K562 (cell line): ENCODE measurements at regions not wholly inside any gene's neighbourhood (a gene's known extent, or its start where the extent isn't known, plus 50 kb on each side); places are given as distances from the start of the nearest gene placed in this dataset.

ENCODE experiments used
- ASH1L ChIP-seq: fragments of 450-650 bp; IDR thresholded peaks from 2 replicates; pipeline ENCODE4 v1.6.1; 2018; ENCODE audit warnings: borderline replicate concordance, mild to moderate bottlenecking, low read depth; ENCODE audit not compliant: partially characterized antibody
- BRF1 ChIP-seq: IDR thresholded peaks from 3 replicates; pipeline ENCODE4 v1.6.1; 2011; ENCODE audit warnings: borderline replicate concordance, mild to moderate bottlenecking; ENCODE audit not compliant: insufficient read length; ENCODE audit errors: extremely low read depth
- CHD2 ChIP-seq: IDR thresholded peaks from 2 replicates; pipeline ENCODE4 v1.6.1; 2011; ENCODE audit warnings: low read depth, low read length
- CHD4 ChIP-seq: fragments of 200-600 bp; sonication (generic); IDR thresholded peaks from 3 replicates; pipeline ENCODE4 v1.6.1; 2012; ENCODE audit warnings: low read depth, mild to moderate bottlenecking, mixed read lengths, low read length, inconsistent platforms; ENCODE audit not compliant: insufficient read depth, insufficient replicate concordance, poor library complexity, severe bottlenecking
- GABPB1 ChIP-seq: sonication (generic); formaldehyde crosslinking; IDR thresholded peaks from 2 replicates; pipeline ENCODE4 v1.8.0; 2022; ENCODE audit warnings: mild to moderate bottlenecking, missing genetic modification reagents
- GABPB2 ChIP-seq: fragments of 250-450 bp; sonication (Bioruptor Pico); conservative IDR thresholded peaks from 2 replicates; pipeline ENCODE4 v1.5.1; 2021; ENCODE audit warnings: mild to moderate bottlenecking
- GTF2A2 ChIP-seq: IDR thresholded peaks from 2 replicates; pipeline ENCODE4 v1.6.1; 2016; ENCODE audit warnings: mild to moderate bottlenecking, missing genetic modification characterization, missing compliant biosample characterization
- HCFC1 ChIP-seq: IDR thresholded peaks from 2 replicates; pipeline ENCODE4 v1.6.1; 2012; ENCODE audit warnings: low read depth, low read length, improper control_type of control experiment
- NFIC ChIP-seq: fragments of 450-650 bp; IDR thresholded peaks from 2 replicates; pipeline ENCODE4 v1.6.1; 2017; ENCODE audit warnings: mild to moderate bottlenecking, inconsistent platforms
- NUFIP1 ChIP-seq: fragments of 450-650 bp; IDR thresholded peaks from 2 replicates; pipeline ENCODE4 v1.6.1; 2018; ENCODE audit not compliant: partially characterized antibody
- PHF8 ChIP-seq: fragments of 200-600 bp; sonication (generic); IDR thresholded peaks from 2 replicates; pipeline ENCODE4 v1.6.1; 2012; ENCODE audit warnings: mixed run types, mild to moderate bottlenecking, inconsistent platforms, low read length, moderate library complexity, borderline replicate concordance
- PHTF2 ChIP-seq: fragments of 250-450 bp; sonication (Bioruptor Pico); IDR thresholded peaks from 2 replicates; pipeline ENCODE4 v1.5.0; 2021; ENCODE audit warnings: mild to moderate bottlenecking
- PREB ChIP-seq: sonication (generic); formaldehyde crosslinking; IDR thresholded peaks from 2 replicates; pipeline ENCODE4 v1.8.1; 2023; ENCODE audit warnings: mild to moderate bottlenecking, missing genetic modification reagents
- RBM14 ChIP-seq: fragments of 200-400 bp; formaldehyde crosslinking; IDR thresholded peaks from 2 replicates; pipeline ENCODE4 v1.6.1; 2018; ENCODE audit warnings: low read depth, mild to moderate bottlenecking, low read length, moderate library complexity, borderline replicate concordance; ENCODE audit not compliant: insufficient read depth
- SPI1 ChIP-seq: IDR thresholded peaks from 2 replicates; pipeline ENCODE4 v1.6.1; 2011; ENCODE audit warnings: low read depth, low read length, control low read depth, borderline replicate concordance
- U2AF2 ChIP-seq: fragments of 200-400 bp; formaldehyde crosslinking; optimal IDR thresholded peaks from 2 replicates; pipeline ENCODE3; 2017; ENCODE audit warnings: low read depth, mild to moderate bottlenecking, low read length
- ZEB2 ChIP-seq: fragments of 450-650 bp; IDR thresholded peaks from 2 replicates; pipeline ENCODE4 v1.6.1; 2016
- ZNF140 ChIP-seq: fragments of 250-450 bp; sonication (Bioruptor Pico); IDR thresholded peaks from 2 replicates; pipeline ENCODE4 v1.8.0; 2021; ENCODE audit warnings: moderate library complexity, mild to moderate bottlenecking, inconsistent platforms
- TF ChIP-seq, protein P1 (sequence below): IDR thresholded peaks from 3 replicates; pipeline ENCODE4 v1.6.1; 2011; ENCODE audit warnings: borderline replicate concordance, mild to moderate bottlenecking; ENCODE audit not compliant: insufficient read length, insufficient read depth
- TF ChIP-seq, protein P2 (sequence below): fragments of 200-800 bp; sonication (Bioruptor generic); IDR thresholded peaks from 2 replicates; pipeline ENCODE4 v1.6.1; 2017; ENCODE audit warnings: missing genetic modification characterization, missing compliant biosample characterization
- TF ChIP-seq, protein P3 (sequence below): fragments of 450-650 bp; formaldehyde crosslinking; IDR thresholded peaks from 2 replicates; pipeline ENCODE4 v1.4.0; 2020; ENCODE audit warnings: mild to moderate bottlenecking, mixed read lengths

DNA sequence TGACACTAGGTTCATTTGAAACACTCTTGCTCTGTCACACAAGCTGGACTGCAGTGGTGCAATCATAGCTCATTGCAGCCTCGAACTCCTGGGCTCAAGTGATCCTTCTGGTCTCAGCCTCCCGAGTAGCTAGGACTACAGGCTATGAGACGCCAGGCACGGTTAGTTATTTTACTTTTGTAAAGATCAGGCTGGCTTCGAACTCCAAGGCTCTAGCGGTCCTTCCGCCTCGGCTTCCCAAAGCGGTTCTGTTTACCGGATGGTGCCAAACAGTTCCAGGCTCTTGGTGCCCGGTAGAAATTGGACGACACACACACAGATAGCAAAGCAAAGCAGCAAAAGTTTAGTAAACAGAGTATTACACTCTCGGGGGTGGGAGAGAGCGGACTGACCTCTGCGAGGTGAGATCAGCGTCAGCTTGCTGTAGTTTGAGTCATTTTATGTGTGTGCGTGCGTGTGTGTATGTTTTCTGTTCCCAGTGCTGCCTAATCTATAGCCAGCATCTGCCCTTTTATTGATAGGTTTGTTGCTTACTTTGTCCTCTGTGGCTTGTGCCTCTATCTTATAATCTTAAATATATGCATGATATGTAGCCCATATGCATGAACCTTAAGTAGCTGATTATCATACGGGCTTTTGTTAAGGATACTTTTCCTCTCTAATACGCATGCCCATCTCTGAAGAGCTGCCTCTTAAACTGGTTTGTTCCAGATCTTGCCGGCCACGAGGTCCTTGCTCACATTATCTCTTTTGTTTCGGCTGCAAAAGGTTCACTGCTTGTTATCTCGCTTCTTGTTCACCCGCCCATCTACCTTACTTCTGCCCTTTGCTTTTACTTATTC lies 75.2 kb downstream of the OR2B2 start (continued):
- TF ChIP-seq, protein P1, sequence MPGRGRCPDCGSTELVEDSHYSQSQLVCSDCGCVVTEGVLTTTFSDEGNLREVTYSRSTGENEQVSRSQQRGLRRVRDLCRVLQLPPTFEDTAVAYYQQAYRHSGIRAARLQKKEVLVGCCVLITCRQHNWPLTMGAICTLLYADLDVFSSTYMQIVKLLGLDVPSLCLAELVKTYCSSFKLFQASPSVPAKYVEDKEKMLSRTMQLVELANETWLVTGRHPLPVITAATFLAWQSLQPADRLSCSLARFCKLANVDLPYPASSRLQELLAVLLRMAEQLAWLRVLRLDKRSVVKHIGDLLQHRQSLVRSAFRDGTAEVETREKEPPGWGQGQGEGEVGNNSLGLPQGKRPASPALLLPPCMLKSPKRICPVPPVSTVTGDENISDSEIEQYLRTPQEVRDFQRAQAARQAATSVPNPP = no peak
- TF ChIP-seq U2AF2 (no peak), ASH1L (peak; percentile 53), CHD4 (no peak), RBM14 (no peak), NFIC (peak; percentile 54; the same call in 1 of the 2 replicates), HCFC1 (peak; percentile 44; the same call in 1 of the 2 replicates), CHD2 (no peak; the same call in 1 of the 2 replicates), GABPB2 (CRISPR knock-in tag) (peak; percentile 86; the same call in 1 of the 2 replicates), SPI1 (no peak), ZNF140 (CRISPR knock-in tag) (no peak), PHF8 (no peak), NUFIP1 (no peak), PREB (CRISPR knock-in tag) (no peak), GABPB1 (CRISPR knock-in tag) (peak; percentile 65), GTF2A2 (tag) (no peak), BRF1 (no peak), ZEB2 (peak; percentile 81), PHTF2 (peak; percentile 87)
- TF ChIP-seq, protein P2, sequence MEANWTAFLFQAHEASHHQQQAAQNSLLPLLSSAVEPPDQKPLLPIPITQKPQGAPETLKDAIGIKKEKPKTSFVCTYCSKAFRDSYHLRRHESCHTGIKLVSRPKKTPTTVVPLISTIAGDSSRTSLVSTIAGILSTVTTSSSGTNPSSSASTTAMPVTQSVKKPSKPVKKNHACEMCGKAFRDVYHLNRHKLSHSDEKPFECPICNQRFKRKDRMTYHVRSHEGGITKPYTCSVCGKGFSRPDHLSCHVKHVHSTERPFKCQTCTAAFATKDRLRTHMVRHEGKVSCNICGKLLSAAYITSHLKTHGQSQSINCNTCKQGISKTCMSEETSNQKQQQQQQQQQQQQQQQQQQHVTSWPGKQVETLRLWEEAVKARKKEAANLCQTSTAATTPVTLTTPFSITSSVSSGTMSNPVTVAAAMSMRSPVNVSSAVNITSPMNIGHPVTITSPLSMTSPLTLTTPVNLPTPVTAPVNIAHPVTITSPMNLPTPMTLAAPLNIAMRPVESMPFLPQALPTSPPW (CRISPR knock-in tag) = no peak; the same call in 1 of the 2 replicates
- TF ChIP-seq, protein P3, sequence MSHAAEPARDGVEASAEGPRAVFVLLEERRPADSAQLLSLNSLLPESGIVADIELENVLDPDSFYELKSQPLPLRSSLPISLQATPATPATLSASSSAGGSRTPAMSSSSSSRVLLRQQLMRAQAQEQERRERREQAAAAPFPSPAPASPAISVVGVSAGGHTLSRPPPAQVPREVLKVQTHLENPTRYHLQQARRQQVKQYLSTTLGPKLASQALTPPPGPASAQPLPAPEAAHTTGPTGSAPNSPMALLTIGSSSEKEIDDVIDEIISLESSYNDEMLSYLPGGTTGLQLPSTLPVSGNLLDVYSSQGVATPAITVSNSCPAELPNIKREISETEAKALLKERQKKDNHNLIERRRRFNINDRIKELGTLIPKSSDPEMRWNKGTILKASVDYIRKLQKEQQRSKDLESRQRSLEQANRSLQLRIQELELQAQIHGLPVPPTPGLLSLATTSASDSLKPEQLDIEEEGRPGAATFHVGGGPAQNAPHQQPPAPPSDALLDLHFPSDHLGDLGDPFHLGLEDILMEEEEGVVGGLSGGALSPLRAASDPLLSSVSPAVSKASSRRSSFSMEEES (CRISPR knock-in tag) = no peak; the same call in 1 of the 2 replicates
